Lower leg skin (tissue), 4 donors: ENCODE measurements at regions not wholly inside any gene's neighbourhood (a gene's known extent, or its start where the extent isn't known, plus 50 kb on each side); places are given as distances from the start of the nearest gene placed in this dataset.
"Not testable (repeated sequence)": the region's sequence is repeated elsewhere in the genome, so short reads cannot be mapped to it uniquely, and the experiment has no call there.

Experiments used
- DNase-seq, 2 donors: peaks; one replicate each; pipeline ENCODE4 v3.0.0-alpha.2; 2019; ENCODE audit warnings: low spot score in 2 of 2
- H3K4me3 ChIP-seq: fragments of 200-600 bp; sonication (generic); 2 replicates; pipeline ENCODE4 v1.5.1; 2017; ENCODE audit warnings: mild to moderate bottlenecking, low read depth; ENCODE audit not compliant: poor library complexity, severe bottlenecking
- POLR2A ChIP-seq, 2 donors: fragments of 450-650 bp; IDR thresholded peaks; one replicate each; pipeline ENCODE4 v1.6.1; 2016 to 2017; ENCODE audit warnings: antibody characterized with exemption in 2 of 2, mild to moderate bottlenecking in 1 of 2, moderate library complexity in 1 of 2
- WGBS, 2 donors: methylation state at CpG; one replicate each; pipeline ENCODE4 v1.1.5; 2018; 5-methylcytosine and 5-hydroxymethylcytosine counted together
- intact Hi-C: fragments of 100-400 bp; cut with DNase I; formaldehyde crosslinking; loops from one replicate; pipeline ENCODE4 v1.15.0; 2023; ENCODE audit warnings: low total_unique reads
- TF ChIP-seq, protein P1 (sequence below), 3 donors: fragments of 450-650 bp; IDR thresholded peaks; one replicate each; pipeline ENCODE4 v1.5.1; 2016; ENCODE audit warnings: antibody characterized with exemption in 3 of 3, mild to moderate bottlenecking in 3 of 3, moderate library complexity in 2 of 3

DNA sequence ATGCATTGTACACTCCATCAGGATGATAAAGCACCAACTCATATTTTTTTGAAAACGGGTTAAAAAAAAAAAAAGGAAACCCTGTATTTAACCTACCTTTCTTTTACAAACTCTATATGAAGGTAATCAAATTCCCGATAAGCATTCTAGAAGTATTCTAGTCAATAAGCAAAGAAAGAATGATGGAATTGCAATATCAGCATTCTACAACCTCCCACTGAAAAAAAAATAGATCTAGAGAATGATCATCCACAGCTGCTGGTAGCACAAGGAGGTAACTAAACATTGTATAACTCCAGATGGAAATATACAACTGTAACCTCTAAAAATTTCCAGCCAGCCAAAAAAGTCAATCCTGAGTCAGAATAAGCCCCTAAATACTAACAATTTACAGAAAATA lies 95.3 kb upstream of the DCC start:
- TF ChIP-seq, protein P1, sequence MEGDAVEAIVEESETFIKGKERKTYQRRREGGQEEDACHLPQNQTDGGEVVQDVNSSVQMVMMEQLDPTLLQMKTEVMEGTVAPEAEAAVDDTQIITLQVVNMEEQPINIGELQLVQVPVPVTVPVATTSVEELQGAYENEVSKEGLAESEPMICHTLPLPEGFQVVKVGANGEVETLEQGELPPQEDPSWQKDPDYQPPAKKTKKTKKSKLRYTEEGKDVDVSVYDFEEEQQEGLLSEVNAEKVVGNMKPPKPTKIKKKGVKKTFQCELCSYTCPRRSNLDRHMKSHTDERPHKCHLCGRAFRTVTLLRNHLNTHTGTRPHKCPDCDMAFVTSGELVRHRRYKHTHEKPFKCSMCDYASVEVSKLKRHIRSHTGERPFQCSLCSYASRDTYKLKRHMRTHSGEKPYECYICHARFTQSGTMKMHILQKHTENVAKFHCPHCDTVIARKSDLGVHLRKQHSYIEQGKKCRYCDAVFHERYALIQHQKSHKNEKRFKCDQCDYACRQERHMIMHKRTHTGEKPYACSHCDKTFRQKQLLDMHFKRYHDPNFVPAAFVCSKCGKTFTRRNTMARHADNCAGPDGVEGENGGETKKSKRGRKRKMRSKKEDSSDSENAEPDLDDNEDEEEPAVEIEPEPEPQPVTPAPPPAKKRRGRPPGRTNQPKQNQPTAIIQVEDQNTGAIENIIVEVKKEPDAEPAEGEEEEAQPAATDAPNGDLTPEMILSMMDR (IDR thresholded peaks at IDR 0.05): no peak
- no peak for TF ChIP-seq POLR2A (IDR thresholded peaks at IDR 0.05)
- no peak overlapping the region for H3K4me3 ChIP-seq
- 86 to 92% methylated on average over 2 of the region's 2 CpGs for WGBS, 2 donors
- intact Hi-C loops: no loop called here
- DNase-seq: no peak

DNA sequence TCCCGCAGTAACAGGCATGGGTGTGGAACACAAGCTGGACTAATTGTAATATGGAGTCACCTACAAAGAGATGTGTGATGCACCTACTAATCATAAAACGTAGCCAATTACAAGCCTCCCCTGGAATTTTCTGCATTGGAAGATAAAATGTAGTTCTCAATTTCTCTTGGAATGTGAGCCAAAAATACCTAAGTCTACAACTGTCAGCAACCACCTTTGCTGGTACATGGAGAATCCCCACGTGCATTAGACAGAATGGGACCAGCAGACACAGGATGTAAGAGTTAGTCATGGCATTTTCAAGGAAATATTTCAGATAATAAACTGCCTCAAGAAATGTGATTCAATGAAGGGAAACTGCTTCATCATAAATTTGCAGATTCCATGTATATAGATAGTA lies 85.6 kb upstream of the DCC start:
- DNase-seq: no peak
- intact Hi-C loops: no loop called here
- WGBS, 2 donors: 76 to 85% methylated on average over 3 of the region's 3 CpGs
- no peak overlapping the region for H3K4me3 ChIP-seq
- TF ChIP-seq, protein P1 (IDR thresholded peaks at IDR 0.05): no peak
- no peak for TF ChIP-seq POLR2A (IDR thresholded peaks at IDR 0.05)

DNA sequence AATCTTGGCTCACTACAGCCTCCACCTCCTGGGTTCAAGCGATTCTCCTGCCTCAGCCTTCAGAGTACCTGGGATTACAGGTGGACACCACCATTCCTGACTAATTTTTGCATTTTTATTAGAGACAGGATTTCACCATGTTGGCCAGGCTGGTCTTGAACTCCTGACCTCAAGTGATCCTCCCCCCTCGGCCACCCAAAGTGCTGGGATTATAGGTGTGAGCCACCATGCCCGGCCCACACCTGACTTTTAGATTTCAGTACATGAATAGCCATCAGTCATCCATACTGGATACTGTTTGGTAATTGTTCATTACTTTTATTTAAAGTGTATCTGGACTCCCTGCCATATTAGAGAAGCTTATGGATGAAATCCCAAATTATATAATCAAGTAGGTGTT lies 82.6 kb upstream of the DCC start:
- intact Hi-C loops, DNase-seq, H3K4me3 ChIP-seq: not testable (repeated sequence)
- WGBS, 2 donors: 72 to 77% methylated on average over 3 of the region's 3 CpGs

DNA sequence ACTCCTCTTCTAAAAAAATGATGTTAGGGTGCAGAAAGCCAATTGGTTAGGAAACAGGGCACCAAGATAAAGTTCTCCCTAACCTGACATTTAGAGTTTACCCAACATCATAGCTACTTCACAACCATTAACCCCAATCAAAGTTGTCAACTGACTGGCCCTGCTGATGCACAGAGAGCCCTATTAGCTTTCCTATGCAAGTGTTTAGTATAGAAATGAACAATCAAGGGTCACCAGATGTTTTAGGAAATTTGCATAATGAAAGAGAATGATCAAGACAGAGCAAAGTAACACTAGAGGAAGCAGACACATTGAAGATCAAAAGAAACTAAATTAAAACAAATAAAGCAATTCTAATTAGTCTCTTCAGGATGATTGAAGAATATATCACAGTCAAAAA lies 64.2 kb upstream of the DCC start:
- TF ChIP-seq, protein P1 (IDR thresholded peaks at IDR 0.05): no peak
- TF ChIP-seq POLR2A (IDR thresholded peaks at IDR 0.05): no peak
- DNase-seq: no peak
- no peak overlapping the region for H3K4me3 ChIP-seq
- intact Hi-C loops: no loop called here

DNA sequence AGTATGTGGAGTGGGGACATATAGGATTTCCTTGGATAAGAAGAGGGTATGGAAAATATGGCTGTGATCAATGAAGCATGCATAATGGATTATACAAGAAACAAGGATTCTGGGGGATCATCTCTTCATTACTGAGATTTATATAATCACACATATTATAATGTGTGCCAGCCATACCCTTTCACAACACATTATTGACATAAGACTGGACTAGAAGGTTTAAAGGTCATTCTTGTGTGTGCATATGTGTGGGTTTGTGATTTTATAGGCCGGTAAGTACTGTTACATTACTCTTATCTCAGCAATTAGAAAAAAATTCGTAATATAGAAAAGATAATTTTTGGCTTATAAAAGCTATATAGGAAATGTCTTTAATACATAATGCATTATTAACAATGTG lies 62.2 kb upstream of the DCC start:
- intact Hi-C loops: no loop called here
- 82 to 88% methylated on average over 2 of the region's 2 CpGs for WGBS, 2 donors
- no peak for DNase-seq
- no peak overlapping the region for H3K4me3 ChIP-seq
- TF ChIP-seq POLR2A (IDR thresholded peaks at IDR 0.05): no peak
- TF ChIP-seq, protein P1 (IDR thresholded peaks at IDR 0.05): no peak

DNA sequence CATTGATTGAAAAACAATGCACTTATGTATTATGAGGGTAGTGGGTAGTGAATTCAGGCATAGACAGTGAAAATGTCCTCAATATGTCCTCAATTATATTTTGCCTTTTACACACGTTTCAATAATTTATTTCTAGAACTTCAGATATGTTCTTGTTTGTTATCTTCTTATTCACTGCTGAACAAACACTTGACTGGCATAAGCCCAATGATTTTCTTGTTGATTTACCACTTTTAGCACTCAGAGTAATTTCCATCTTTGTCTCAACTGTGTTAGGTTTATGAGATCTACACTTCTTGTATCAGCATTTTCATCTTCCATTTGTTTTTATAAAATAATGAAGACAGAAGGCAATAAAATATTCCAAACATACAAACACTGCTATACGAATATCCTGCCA lies 61.8 kb upstream of the DCC start:
- DNase-seq: no peak
- WGBS, 2 donors: 41 to 52% methylated on average over 2 of the region's 2 CpGs
- intact Hi-C loops: no loop called here
- TF ChIP-seq, protein P1 (IDR thresholded peaks at IDR 0.05): no peak
- no peak for TF ChIP-seq POLR2A (IDR thresholded peaks at IDR 0.05)
- H3K4me3 ChIP-seq: no peak overlapping the region
